ENCODE measurements at regions not wholly inside any gene's neighbourhood (a gene's known extent, or its start where the extent isn't known, plus 50 kb on each side); places are given as distances from the start of the nearest gene placed in this dataset.

GRCh38 chr15:57816599-57816998 lies 110.1 kb downstream of the POLR2M start:
- ChIA-PET POLR2A (no interaction called here), CTCF (interaction anchor here (1.6 kb wide), 1 partner anchor 84 kb away, joined by 3 read pairs; no protein-coding TSS in a partner anchor)

DNA sequence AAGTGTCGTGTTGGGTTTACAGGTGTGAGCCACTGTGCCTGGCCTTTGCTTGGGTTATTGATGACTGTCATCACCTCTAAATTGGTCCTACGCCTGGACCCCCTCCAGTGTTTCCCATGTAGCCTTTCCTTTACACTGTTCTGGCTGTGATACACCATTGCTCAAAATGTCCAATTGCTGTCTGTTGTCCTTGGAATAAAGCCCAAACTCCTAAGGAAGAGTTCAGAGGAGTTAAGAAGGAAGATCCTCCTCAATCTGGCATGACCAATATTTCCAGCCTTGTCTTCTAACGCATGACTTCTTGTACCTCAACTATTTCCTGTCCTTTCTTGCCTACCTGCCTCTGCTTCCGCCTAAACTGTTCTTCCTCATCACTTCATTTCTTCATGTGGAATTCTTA lies 113.1 kb downstream of the POLR2M start:
- TF ChIP-seq CTCF (IDR thresholded peaks at IDR 0.05; ENCODE audit: insufficient read depth, low read length, missing control alignments): no peak
- ChIA-PET CTCF (no interaction called here), POLR2A (no interaction called here)
- H3K4me3 ChIP-seq (ENCODE audit: low read depth, low read length): no peak overlapping the region
- DNase-seq (ENCODE audit: low read depth, low spot score): no peak

More at GRCh38 chr15:57816599-57816998, 110.1 kb downstream of the POLR2M start:
- no peak for DNase-seq (ENCODE audit: low read depth, low spot score)
- H3K4me3 ChIP-seq (ENCODE audit: low read depth, low read length): no peak overlapping the region
- TF ChIP-seq CTCF (IDR thresholded peaks at IDR 0.05; ENCODE audit: insufficient read depth, low read length, missing control alignments): no peak

GRCh38 chr15:57820119-57820518 lies 113.6 kb downstream of the POLR2M start:
- ChIA-PET POLR2A (no interaction called here), CTCF (no interaction called here)
- DNase-seq (ENCODE audit: low read depth, low spot score): no peak
- TF ChIP-seq CTCF (IDR thresholded peaks at IDR 0.05; ENCODE audit: insufficient read depth, low read length, missing control alignments): no peak
- no peak overlapping the region for H3K4me3 ChIP-seq (ENCODE audit: low read depth, low read length)

GRCh38 chr15:57821826-57822225 lies 115.3 kb downstream of the POLR2M start:
- H3K4me3 ChIP-seq (ENCODE audit: low read depth, low read length): no peak overlapping the region
- ChIA-PET CTCF (interaction anchor here (1.2 kb wide), 1 partner anchor 71 kb away, joined by 3 read pairs; no protein-coding TSS in a partner anchor), POLR2A (no interaction called here)
- TF ChIP-seq CTCF (IDR thresholded peaks at IDR 0.05; ENCODE audit: insufficient read depth, low read length, missing control alignments): no peak
- DNase-seq (ENCODE audit: low read depth, low spot score): no peak

- CTCF ChIA-PET: interaction anchor here (1.2 kb wide), 1 partner anchor 72 kb away, joined by 3 read pairs; no protein-coding TSS in a partner anchor
- TF ChIP-seq CTCF (IDR thresholded peaks at IDR 0.05; ENCODE audit: insufficient read depth, low read length, missing control alignments): no peak
- no peak for DNase-seq (ENCODE audit: low read depth, low spot score)
- POLR2A ChIA-PET: no interaction called here
- no peak overlapping the region for H3K4me3 ChIP-seq (ENCODE audit: low read depth, low read length)
These were observed 116.9 kb downstream of the POLR2M start for GRCh38 chr15:57823325-57823882.

DNA sequence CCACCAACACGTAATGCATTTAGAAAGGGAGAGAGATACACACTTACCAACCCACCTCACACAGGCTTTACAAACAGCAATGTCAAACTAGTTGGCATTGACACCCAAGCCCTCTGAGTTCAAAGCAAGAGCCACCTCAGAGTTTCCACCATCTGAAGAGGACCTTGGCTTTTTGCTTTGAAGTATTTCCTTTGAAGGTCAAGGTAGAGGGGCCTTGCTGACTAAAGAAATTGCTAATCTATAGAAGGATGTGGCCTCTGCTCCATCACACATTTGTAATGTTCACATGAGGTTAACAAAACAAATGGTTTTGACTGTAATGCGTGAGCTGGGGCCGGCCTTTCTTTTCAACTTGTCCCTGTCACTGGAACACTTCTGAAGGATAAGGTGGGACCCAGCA lies 117.7 kb downstream of the POLR2M start:
- no peak for TF ChIP-seq CTCF (IDR thresholded peaks at IDR 0.05; ENCODE audit: insufficient read depth, low read length, missing control alignments)
- ChIA-PET POLR2A (no interaction called here), CTCF (no interaction called here)
- H3K4me3 ChIP-seq (ENCODE audit: low read depth, low read length): no peak overlapping the region
- no peak for DNase-seq (ENCODE audit: low read depth, low spot score)

All from AG04449 (cell line).